HEK293 (cell line): ENCODE measurements at regions not wholly inside any gene's neighbourhood (a gene's known extent, or its start where the extent isn't known, plus 50 kb on each side); places are given as distances from the start of the nearest gene placed in this dataset.

Experiments used
- CTCF ChIA-PET: fragments of 350-600 bp; formaldehyde crosslinking; extraction: SDS; loops from one replicate; lab custom pipeline; 2021; ENCODE audit warnings: antibody characterized with exemption; lab: Yijun Ruan, JAX
- POLR2A ChIA-PET: fragments of 300-600 bp; formaldehyde crosslinking; extraction: SDS; loops from one replicate; lab custom pipeline; 2020; ENCODE audit warnings: antibody characterized with exemption, inconsistent platforms; lab: Yijun Ruan, JAX
- H3K27ac ChIP-seq: fragments of 200-500 bp; sonication (Bioruptor generic); 2 replicates; pipeline ENCODE4 v1.5.1; 2014; ENCODE audit warnings: low read depth, low read length, control low read depth, inconsistent platforms; ENCODE audit errors: extremely low read depth
- H3K36me3 ChIP-seq, 2 experiments: fragments of 200-500 bp in 1 of 2; sonication (Bioruptor generic) in 1 of 2; 1 replicate in 1 of 2; 2 replicates in 1 of 2; pipeline ENCODE4 v1.5.1; 2014 to 2017; ENCODE audit warnings: inconsistent platforms in 2 of 2, low read length in 2 of 2; ENCODE audit not compliant: control insufficient read depth in 2 of 2, insufficient read depth in 1 of 2
- H3K4me1 ChIP-seq: fragments of 200-500 bp; sonication (Bioruptor generic); 2 replicates; pipeline ENCODE4 v1.5.1; 2014; ENCODE audit warnings: mild to moderate bottlenecking, low read length, inconsistent platforms; ENCODE audit not compliant: control insufficient read depth, insufficient read depth
- H3K4me3 ChIP-seq: 2 replicates; pipeline ENCODE4 v1.5.1; 2011; ENCODE audit warnings: low read depth, mild to moderate bottlenecking, control low read depth, low read length, moderate library complexity
- H3K9me3 ChIP-seq: fragments of 200-500 bp; sonication (Bioruptor generic); 2 replicates; pipeline ENCODE4 v1.5.1; 2014; ENCODE audit warnings: low read depth, low read length, inconsistent platforms; ENCODE audit not compliant: control insufficient read depth, insufficient read depth
- ATF2 ChIP-seq: fragments of 450-650 bp; formaldehyde crosslinking; IDR thresholded peaks from 2 replicates; pipeline ENCODE4 v1.5.1; 2016; ENCODE audit warnings: missing biosample characterization, missing genetic modification characterization, low read depth
- HOXD13 ChIP-seq: sonication (generic); formaldehyde crosslinking; IDR thresholded peaks from 2 replicates; pipeline ENCODE4 v1.8.0; 2022; ENCODE audit warnings: missing genetic modification reagents, borderline replicate concordance
- MZF1 ChIP-seq: fragments of 450-650 bp; formaldehyde crosslinking; IDR thresholded peaks from 2 replicates; pipeline ENCODE4 v1.5.1; 2017; ENCODE audit warnings: missing biosample characterization, missing genetic modification characterization, borderline replicate concordance
- SETDB1 ChIP-seq: IDR thresholded peaks from one replicate; pipeline ENCODE4 v1.6.1; 2017; ENCODE audit warnings: mild to moderate bottlenecking, low read length, moderate library complexity, mixed read lengths; ENCODE audit not compliant: insufficient read length
- SP3 ChIP-seq: fragments of 450-650 bp; formaldehyde crosslinking; IDR thresholded peaks from 2 replicates; pipeline ENCODE4 v1.5.1; 2016; ENCODE audit warnings: missing biosample characterization, missing genetic modification characterization
- ZBTB49 ChIP-seq: fragments of 450-650 bp; formaldehyde crosslinking; IDR thresholded peaks from 2 replicates; pipeline ENCODE4 v1.5.1; 2016; ENCODE audit warnings: missing biosample characterization, missing genetic modification characterization, low read depth
- ZBTB8A ChIP-seq: fragments of 450-650 bp; formaldehyde crosslinking; IDR thresholded peaks from 2 replicates; pipeline ENCODE4 v1.5.1; 2016; ENCODE audit warnings: missing biosample characterization, missing genetic modification characterization
- ZNF140 ChIP-seq: fragments of 450-650 bp; formaldehyde crosslinking; IDR thresholded peaks from 2 replicates; pipeline ENCODE4 v1.5.1; 2016; ENCODE audit warnings: missing biosample characterization, missing genetic modification characterization
- ZNF146 ChIP-seq: fragments of 450-650 bp; formaldehyde crosslinking; IDR thresholded peaks from 2 replicates; pipeline ENCODE4 v1.5.1; 2016; ENCODE audit warnings: missing biosample characterization, missing genetic modification characterization
- ZNF2 ChIP-seq: fragments of 450-650 bp; formaldehyde crosslinking; IDR thresholded peaks from 2 replicates; pipeline ENCODE4 v1.5.1; 2016; ENCODE audit warnings: missing biosample characterization, missing genetic modification characterization
- ZNF280C ChIP-seq: fragments of 450-650 bp; formaldehyde crosslinking; IDR thresholded peaks from 2 replicates; pipeline ENCODE4 v1.5.1; 2016; ENCODE audit warnings: missing biosample characterization, missing genetic modification characterization
- ZNF280D ChIP-seq: fragments of 450-650 bp; formaldehyde crosslinking; IDR thresholded peaks from 2 replicates; pipeline ENCODE4 v1.5.1; 2016; ENCODE audit warnings: missing biosample characterization, missing genetic modification characterization
- ZNF350 ChIP-seq: fragments of 450-650 bp; formaldehyde crosslinking; IDR thresholded peaks from 2 replicates; pipeline ENCODE4 v1.5.0; 2017; ENCODE audit warnings: missing biosample characterization, mild to moderate bottlenecking, missing genetic modification characterization
- ZNF394 ChIP-seq: fragments of 450-650 bp; formaldehyde crosslinking; IDR thresholded peaks from 2 replicates; pipeline ENCODE4 v1.5.1; 2016; ENCODE audit warnings: missing biosample characterization, missing genetic modification characterization, mild to moderate bottlenecking, moderate library complexity, borderline replicate concordance
- ZNF660 ChIP-seq: fragments of 450-650 bp; IDR thresholded peaks from 2 replicates; pipeline ENCODE4 v1.5.1; 2018; ENCODE audit warnings: missing biosample characterization, mild to moderate bottlenecking, missing genetic modification characterization
- ZXDB ChIP-seq: fragments of 450-650 bp; formaldehyde crosslinking; IDR thresholded peaks from 2 replicates; pipeline ENCODE4 v1.5.1; 2016; ENCODE audit warnings: missing biosample characterization, missing genetic modification characterization
- TF ChIP-seq, protein P1 (sequence below): fragments of 450-650 bp; formaldehyde crosslinking; IDR thresholded peaks from 2 replicates; pipeline ENCODE4 v1.5.1; 2017; ENCODE audit warnings: missing biosample characterization, mild to moderate bottlenecking, missing genetic modification characterization, moderate library complexity
- TF ChIP-seq, protein P2 (sequence below): fragments of 450-650 bp; formaldehyde crosslinking; IDR thresholded peaks from 2 replicates; pipeline ENCODE4 v1.5.1; 2016; ENCODE audit warnings: missing biosample characterization, missing genetic modification characterization

DNA sequence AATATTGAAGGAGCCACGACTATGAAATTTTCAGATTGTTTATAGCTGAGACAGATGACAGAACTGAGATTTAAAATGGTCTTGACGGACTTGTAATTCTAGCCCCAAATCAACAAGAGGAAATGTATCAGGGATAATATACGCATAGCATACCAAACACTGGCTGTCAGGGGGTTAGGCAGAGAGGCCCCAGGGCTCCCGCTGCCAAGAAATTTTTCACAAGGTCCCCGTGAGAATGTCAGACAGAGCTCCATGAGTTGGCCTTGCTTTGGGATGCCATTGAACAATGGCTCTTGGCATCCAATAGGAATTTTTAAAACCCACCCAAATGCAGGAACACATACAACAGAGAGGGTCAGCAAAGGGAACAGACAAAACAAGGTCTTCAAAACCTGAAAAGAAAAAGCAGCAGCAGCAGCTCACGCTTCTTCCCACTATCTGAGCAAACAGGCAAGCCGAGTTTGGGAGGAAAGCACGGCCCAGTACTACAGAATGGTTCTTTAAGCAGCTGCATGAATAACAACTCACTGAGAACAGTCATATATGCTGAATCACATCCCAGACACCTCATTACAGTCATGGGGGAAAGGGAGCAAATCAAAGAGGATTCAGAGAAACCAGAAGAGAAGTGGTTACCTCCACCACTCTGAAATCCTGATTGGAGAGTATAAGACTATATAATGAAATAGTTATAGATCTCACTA is 445.6 kb downstream of the RND3 start:
- ChIA-PET CTCF (interaction anchor here (0.8 kb wide), 1 partner anchor 14 kb away, joined by 3 read pairs; no protein-coding TSS in a partner anchor), POLR2A (no interaction called here)
- TF ChIP-seq SP3 (no peak), ZNF146 (no peak), ZNF350 (no peak), ZXDB (tag by site-specific recombination) (no peak)
- H3K4me1 ChIP-seq = no peaks in the 10 kb centered on the region
- H3K9me3 ChIP-seq = no peaks in the 10 kb centered on the region
- no peak overlapping the region for H3K27ac ChIP-seq
- H3K4me3 ChIP-seq = no peak overlapping the region
- no peaks in the 10 kb centered on the region for H3K36me3 ChIP-seq

DNA sequence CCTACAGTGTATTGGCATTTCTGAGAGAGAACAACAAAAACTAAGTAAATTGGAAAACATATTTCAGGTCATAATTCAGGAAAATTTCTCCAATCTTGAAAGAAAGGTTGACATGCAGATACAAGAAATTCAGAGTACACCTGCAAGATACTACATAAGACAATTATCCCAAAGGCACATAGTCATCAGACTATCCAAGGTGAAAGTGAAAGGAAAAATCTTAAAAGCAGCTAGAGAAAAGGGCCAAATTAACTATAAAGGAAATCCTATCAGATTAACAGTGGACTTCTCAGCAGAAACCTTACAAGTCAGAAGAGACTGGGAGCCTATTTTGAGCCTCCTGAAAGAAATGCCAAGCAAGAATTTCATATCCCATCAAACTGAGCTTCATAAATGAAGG is 449.0 kb upstream of the MMADHC start:
- ChIA-PET CTCF (interaction anchor here (0.7 kb wide), 1 partner anchor 1203 kb away, joined by 3 read pairs; no protein-coding TSS in a partner anchor), POLR2A (no interaction called here)
- Histone ChIP-seq H3K4me1 (no peaks in the 10 kb centered on the region), H3K36me3 (no peaks in the 10 kb centered on the region), H3K27ac (no peak overlapping the region), H3K9me3 (no peaks in the 10 kb centered on the region), H3K4me3 (no peak overlapping the region)
- TF ChIP-seq ZNF280C (no peak), ZNF140 (tag by site-specific recombination) (no peak)

DNA sequence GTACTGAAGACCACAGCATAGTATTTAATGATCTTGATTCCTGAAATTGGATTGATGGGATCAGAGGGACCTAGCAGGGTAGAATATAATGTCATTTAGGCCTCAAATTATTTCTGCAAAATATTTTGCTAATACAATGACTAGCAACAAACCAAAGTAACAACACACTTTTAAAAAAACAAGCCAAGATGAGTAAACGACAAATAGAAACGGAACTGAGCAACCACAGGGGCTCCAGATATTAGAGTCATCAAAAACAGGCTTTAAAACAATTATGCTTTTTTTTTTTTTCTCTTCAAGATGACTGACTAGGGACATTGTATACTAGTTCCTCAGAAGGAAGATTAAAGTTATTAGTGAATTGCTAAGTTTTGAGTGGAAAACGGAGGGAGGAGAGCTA is 447.1 kb upstream of the MMADHC start:
- no peak overlapping the region for H3K27ac ChIP-seq
- H3K9me3 ChIP-seq = no peaks in the 10 kb centered on the region
- ChIA-PET CTCF (no interaction called here), POLR2A (no interaction called here)
- no peaks in the 10 kb centered on the region for H3K4me1 ChIP-seq
- no peak overlapping the region for H3K4me3 ChIP-seq
- H3K36me3 ChIP-seq = no peaks in the 10 kb centered on the region
- TF ChIP-seq ZNF2 (tag by site-specific recombination) (no peak), MZF1 (tag by site-specific recombination) (no peak), ZNF394 (tag by site-specific recombination) (no peak), ZNF280D (tag by site-specific recombination) (no peak), ATF2 (tag by site-specific recombination) (no peak), ZNF660 (tag by site-specific recombination) (no peak), ZBTB8A (no peak), ZBTB49 (no peak), SETDB1 (no peak), HOXD13 (CRISPR knock-in tag) (no peak)
- TF ChIP-seq, protein P1, sequence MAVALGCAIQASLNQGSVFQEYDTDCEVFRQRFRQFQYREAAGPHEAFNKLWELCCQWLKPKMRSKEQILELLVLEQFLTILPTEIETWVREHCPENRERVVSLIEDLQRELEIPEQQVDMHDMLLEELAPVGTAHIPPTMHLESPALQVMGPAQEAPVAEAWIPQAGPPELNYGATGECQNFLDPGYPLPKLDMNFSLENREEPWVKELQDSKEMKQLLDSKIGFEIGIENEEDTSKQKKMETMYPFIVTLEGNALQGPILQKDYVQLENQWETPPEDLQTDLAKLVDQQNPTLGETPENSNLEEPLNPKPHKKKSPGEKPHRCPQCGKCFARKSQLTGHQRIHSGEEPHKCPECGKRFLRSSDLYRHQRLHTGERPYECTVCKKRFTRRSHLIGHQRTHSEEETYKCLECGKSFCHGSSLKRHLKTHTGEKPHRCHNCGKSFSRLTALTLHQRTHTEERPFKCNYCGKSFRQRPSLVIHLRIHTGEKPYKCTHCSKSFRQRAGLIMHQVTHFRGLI (tag by site-specific recombination) = no peak
- TF ChIP-seq, protein P2, sequence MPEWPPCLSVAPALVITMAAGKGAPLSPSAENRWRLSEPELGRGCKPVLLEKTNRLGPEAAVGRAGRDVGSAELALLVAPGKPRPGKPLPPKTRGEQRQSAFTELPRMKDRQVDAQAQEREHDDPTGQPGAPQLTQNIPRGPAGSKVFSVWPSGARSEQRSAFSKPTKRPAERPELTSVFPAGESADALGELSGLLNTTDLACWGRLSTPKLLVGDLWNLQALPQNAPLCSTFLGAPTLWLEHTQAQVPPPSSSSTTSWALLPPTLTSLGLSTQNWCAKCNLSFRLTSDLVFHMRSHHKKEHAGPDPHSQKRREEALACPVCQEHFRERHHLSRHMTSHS = no peak
